Parathyroid adenoma (tissue), 2 donors: ENCODE measurements at regions not wholly inside any gene's neighbourhood (a gene's known extent, or its start where the extent isn't known, plus 50 kb on each side); places are given as distances from the start of the nearest gene placed in this dataset.

Source experiments
- H2AFZ ChIP-seq: fragments of 300-600 bp; sonication (generic); one replicate; pipeline ENCODE4 v1.7.0; 2017; ENCODE audit warnings: antibody characterized with exemption, mild to moderate bottlenecking
- H3K27ac ChIP-seq: fragments of 300-600 bp; sonication (generic); one replicate; pipeline ENCODE4 v1.7.0; 2017
- H3K27me3 ChIP-seq: fragments of 300-600 bp; sonication (generic); one replicate; pipeline ENCODE4 v1.7.0; 2017; ENCODE audit warnings: low read length; ENCODE audit not compliant: control insufficient read depth, insufficient read depth
- H3K36me3 ChIP-seq: fragments of 300-600 bp; sonication (generic); one replicate; pipeline ENCODE4 v1.7.0; 2017; ENCODE audit warnings: low read length; ENCODE audit not compliant: control insufficient read depth, insufficient read depth
- H3K4me1 ChIP-seq: fragments of 300-600 bp; sonication (generic); one replicate; pipeline ENCODE4 v1.7.0; 2017; ENCODE audit warnings: control low read depth
- H3K4me2 ChIP-seq: fragments of 300-600 bp; sonication (generic); one replicate; pipeline ENCODE4 v1.7.0; 2017; ENCODE audit warnings: low read length
- H3K4me3 ChIP-seq: fragments of 300-600 bp; sonication (generic); one replicate; pipeline ENCODE4 v1.7.0; 2017; ENCODE audit warnings: low read depth, low read length
- H3K79me2 ChIP-seq: fragments of 300-600 bp; sonication (generic); one replicate; pipeline ENCODE4 v1.7.0; 2017; ENCODE audit warnings: control low read depth
- H3K9ac ChIP-seq: fragments of 300-600 bp; sonication (generic); one replicate; pipeline ENCODE4 v1.7.0; 2017; ENCODE audit warnings: mild to moderate bottlenecking
- H3K9me3 ChIP-seq: fragments of 300-600 bp; sonication (generic); one replicate; pipeline ENCODE4 v1.7.0; 2017; ENCODE audit warnings: low read length; ENCODE audit not compliant: control insufficient read depth
- TF ChIP-seq, protein P1 (sequence below): fragments of 300-600 bp; sonication (generic); IDR thresholded peaks from one replicate; pipeline ENCODE4 v1.7.0; 2017; ENCODE audit warnings: antibody characterized with exemption, mild to moderate bottlenecking
- donor health status: primary hyperparathyroidism.

DNA sequence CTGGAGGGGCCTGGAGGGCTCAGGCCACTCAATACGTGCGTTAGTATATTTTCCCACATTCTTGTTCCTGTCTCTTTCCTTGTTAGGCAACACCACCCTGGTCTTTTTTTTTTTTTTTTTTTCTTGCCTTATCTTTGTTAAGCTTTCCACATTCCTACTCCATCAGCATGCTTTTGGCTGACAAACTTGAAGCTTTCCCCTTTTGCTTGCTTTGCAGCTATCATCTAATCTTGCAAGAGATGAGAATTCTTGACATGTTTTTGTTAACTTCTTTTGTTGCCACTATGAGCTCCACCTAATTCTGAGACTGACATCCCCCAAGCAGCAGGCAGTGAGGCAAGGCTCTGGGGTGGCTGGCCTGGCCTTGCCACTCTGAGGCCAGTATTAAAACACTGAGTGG lies 52.5 kb upstream of the NRP1 start:
- H3K27me3 ChIP-seq = no peaks in the 10 kb centered on the region
- H2AFZ ChIP-seq = no peak overlapping the region
- no peak overlapping the region for H3K4me3 ChIP-seq
- H3K4me1 ChIP-seq = no peaks in the 10 kb centered on the region
- no peak overlapping the region for H3K4me2 ChIP-seq
- H3K9me3 ChIP-seq = no peaks in the 10 kb centered on the region
- H3K79me2 ChIP-seq = no peaks in the 10 kb centered on the region
- no peak overlapping the region for H3K27ac ChIP-seq
- TF ChIP-seq, protein P1, sequence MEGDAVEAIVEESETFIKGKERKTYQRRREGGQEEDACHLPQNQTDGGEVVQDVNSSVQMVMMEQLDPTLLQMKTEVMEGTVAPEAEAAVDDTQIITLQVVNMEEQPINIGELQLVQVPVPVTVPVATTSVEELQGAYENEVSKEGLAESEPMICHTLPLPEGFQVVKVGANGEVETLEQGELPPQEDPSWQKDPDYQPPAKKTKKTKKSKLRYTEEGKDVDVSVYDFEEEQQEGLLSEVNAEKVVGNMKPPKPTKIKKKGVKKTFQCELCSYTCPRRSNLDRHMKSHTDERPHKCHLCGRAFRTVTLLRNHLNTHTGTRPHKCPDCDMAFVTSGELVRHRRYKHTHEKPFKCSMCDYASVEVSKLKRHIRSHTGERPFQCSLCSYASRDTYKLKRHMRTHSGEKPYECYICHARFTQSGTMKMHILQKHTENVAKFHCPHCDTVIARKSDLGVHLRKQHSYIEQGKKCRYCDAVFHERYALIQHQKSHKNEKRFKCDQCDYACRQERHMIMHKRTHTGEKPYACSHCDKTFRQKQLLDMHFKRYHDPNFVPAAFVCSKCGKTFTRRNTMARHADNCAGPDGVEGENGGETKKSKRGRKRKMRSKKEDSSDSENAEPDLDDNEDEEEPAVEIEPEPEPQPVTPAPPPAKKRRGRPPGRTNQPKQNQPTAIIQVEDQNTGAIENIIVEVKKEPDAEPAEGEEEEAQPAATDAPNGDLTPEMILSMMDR = no peak
- no peak overlapping the region for H3K9ac ChIP-seq
- H3K36me3 ChIP-seq = no peaks in the 10 kb centered on the region

DNA sequence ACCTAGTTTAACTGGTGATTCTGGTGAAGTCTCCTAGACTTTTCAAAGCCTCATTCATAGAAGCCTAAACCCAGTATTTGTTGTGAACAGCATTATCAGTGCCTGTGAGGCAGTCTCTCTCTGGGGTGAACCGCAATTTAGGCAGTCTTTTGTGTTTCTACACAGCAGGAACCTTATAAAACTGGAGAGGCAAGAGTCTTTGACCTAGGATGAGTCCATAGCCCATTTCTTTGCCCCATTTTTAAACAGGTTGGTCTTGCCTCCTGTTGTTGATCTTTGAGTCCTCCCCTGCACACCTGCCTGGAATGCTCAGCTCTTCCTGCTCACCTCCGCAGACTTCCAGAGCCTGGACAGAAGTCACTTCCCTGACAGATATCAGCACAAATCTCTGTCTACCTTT lies 51.2 kb upstream of the NRP1 start:
- H3K36me3 ChIP-seq = no peaks in the 10 kb centered on the region
- no peaks in the 10 kb centered on the region for H3K27me3 ChIP-seq
- no peaks in the 10 kb centered on the region for H3K4me1 ChIP-seq
- H3K4me2 ChIP-seq = no peak overlapping the region
- no peaks in the 10 kb centered on the region for H3K79me2 ChIP-seq
- no peaks in the 10 kb centered on the region for H3K9me3 ChIP-seq
- no peak overlapping the region for H3K4me3 ChIP-seq
- no peak overlapping the region for H3K27ac ChIP-seq
- H2AFZ ChIP-seq = no peak overlapping the region
- H3K9ac ChIP-seq = no peak overlapping the region
- TF ChIP-seq, protein P1 = no peak

DNA sequence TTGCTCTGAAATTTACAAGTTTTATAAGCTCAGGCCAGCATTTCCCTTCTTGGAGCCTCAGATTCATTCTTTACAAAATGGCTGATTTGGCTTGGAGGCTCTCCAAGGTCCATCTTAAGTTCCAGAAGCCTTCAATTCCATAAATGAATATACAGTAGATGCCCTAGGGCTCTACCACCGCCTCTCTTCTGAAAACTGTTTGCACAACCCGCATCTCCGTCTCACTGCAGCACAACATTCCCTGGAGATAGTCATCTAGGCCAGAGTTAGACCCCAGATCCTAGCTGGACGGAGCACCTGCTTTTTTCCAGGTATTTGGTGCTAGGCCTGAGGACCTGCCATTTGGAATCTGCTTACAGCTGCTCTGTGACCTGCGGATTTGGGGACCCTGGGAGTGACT lies 50.5 kb upstream of the NRP1 start:
- H2AFZ ChIP-seq = no peak overlapping the region
- H3K4me1 ChIP-seq = no peaks in the 10 kb centered on the region
- H3K4me2 ChIP-seq = no peak overlapping the region
- H3K9ac ChIP-seq = no peak overlapping the region
- TF ChIP-seq, protein P1 = no peak
- H3K4me3 ChIP-seq = no peak overlapping the region
- no peak overlapping the region for H3K27ac ChIP-seq
- H3K79me2 ChIP-seq = no peaks in the 10 kb centered on the region
- no peaks in the 10 kb centered on the region for H3K36me3 ChIP-seq
- no peaks in the 10 kb centered on the region for H3K9me3 ChIP-seq
- no peaks in the 10 kb centered on the region for H3K27me3 ChIP-seq
